DMS53 treated with DMSO at 0.1 percent for 48 hours (cell line): ENCODE measurements at regions not wholly inside any gene's neighbourhood (a gene's known extent, or its start where the extent isn't known, plus 50 kb on each side); places are given as distances from the start of the nearest gene placed in this dataset.
"Not testable (repeated sequence)": the region's sequence is repeated elsewhere in the genome, so short reads cannot be mapped to it uniquely, and the experiment has no call there.

Experiments used
- DNase-seq: peaks from one replicate; lab custom pipeline; 2025; ENCODE audit not compliant: unreplicated experiment; lab: John Stamatoyannopoulos, UW

DNA sequence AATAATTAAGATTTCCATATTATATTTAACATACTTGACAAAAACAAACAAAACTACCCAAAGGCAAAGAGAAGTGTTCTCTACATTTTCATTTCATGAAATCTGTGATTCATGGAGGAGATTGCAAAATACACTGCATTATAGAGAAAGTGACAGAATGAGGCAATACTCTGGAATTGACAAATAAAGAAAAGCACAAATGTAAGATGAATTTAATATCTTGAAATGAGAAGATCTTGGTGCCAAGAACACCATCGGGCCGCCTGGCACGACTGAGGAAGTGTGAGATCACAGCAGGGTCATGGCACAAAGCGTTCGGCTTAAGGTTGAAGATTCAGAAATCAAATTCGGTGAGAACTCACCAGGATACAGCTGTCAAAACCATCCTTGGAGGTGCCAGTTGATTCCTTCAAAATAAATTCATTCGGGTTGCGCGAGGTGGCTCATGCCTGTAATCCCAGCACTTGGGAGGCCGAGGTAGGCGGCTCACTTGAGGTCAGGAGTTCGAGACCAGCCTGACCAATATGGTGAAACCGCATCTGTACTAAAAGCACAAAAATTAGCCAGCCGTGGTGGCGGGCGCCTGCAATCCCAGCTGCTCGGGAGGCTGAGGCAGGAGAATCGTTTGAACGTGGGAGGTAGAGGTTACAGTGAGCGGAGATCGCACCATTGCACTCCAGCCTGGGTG lies 174.0 kb upstream of the PFKP start:
- no peak for DNase-seq

DNA sequence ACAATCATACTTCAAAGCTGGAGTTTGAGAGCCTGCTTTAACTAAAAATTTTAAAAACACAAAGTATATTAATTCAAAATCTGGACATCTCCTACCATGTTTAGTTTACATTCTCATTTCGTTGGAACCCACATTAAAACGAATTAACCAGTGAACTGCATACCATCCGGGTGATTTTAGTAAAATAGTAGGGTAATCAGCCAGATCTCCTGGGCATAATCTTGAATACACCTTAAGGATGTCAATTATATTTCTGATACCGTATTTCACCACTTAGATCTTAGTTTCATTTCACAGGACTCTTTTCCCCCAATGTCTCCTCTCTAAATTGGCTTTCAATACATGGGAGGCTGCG lies 175.6 kb upstream of the PFKP start:
- no peak for DNase-seq

DNA sequence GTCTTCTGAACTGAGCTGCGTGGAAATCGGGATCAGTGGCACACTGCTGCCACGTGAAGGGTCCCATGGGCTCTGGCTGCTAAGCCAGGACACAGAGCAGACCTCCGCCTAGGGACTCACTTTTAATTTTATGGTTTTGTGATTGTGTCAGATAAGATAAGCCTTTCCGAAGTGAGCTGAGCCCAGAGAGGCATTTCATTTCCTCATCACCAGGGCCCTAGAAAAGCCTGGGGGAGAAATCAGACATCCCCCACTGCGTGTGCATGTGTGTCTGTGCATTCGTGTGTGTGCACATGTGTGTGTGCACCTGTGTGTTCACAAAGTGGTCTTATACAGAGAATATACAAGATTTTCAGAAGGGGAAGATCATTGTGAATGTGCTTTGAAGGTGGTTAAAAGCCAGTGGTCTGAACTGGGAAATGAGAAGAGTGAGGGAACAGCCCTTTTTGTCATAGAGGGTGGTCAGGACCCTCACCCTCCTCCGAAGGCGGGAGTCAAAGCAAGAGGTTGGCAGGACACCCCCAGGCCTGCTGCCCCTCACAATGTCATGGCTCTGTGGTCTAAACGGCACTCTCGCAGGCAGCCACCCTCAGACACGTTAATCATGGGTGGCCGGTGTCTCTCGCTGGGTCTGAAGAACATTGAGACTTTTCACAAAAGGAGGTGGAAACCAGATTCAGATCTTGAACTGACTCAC lies 176.1 kb upstream of the PFKP start:
- no peak for DNase-seq

DNA sequence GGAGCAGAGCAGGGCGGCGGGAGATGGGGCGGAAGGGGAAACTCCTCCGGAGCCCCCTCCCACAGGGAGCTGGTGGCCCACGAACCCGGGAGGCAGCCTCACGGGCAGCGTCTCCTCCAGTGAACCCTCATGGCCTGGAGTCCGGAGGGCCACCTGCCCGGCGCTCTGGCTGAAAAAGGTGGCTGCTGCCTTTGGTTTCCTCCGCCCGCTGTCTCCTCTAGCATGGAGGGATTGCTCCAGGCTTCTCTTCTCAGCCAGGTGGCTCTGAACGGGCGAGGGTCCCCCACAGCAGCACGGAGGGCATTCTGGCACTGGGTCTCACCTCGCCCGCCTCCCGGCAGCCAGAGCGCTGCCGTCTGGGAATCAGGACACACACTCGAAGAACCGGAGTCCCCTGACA lies 177.3 kb upstream of the PFKP start:
- no peak for DNase-seq

DNA sequence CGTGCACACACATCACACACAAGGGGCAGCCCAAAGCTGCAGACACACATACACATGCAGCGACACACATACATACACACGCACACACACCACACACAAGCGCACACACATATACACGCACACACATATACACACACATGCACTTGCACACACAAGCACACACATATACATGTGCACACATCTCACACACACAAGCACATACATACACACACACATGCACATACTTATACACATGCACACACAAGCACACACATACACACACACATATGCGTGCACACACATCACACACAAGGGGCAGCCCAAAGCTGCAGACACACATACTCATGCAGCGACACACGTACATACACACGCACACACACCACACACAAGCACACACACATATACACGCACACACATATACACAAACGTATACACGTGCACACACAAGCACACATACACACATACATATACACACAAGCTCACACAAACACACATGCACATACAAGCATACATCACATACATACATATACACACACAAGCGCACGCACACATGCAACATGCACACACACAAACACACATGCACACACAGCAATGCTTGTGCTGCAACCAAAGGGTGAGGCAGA lies 178.8 kb upstream of the PFKP start:
- DNase-seq: no peak

DNA sequence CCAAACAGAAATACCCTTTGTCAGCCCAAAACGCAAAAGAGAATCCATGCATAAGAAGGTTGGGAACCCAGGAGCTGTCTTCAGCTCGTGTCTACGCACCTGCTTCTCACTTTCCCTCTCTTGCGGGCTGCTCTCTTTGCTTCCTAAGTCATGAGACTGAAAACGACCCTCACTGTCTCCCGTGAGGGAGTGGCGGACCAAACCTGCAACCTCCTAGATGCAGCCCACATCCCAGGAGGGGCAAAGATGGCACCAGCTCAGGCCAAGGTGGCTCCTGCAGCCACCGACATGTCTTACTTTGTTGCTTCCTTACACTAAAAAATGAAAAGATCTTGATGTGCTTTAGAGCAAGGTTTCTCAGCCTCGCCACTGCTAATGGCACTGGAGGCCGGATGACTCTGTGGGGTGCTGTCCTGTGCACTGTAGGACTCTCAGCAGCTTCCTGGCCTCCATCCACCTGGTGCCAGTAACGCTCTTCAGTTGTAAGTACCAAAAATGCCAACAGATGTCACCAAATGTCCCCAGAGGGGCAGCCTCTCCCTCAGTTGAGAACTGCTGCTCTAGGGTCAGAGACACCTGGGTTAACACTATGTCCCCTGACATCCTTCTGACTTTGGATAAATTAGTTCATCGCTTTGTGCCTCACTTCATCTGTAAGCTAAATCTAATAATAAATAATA lies 179.8 kb upstream of the PFKP start:
- no peak for DNase-seq

DNA sequence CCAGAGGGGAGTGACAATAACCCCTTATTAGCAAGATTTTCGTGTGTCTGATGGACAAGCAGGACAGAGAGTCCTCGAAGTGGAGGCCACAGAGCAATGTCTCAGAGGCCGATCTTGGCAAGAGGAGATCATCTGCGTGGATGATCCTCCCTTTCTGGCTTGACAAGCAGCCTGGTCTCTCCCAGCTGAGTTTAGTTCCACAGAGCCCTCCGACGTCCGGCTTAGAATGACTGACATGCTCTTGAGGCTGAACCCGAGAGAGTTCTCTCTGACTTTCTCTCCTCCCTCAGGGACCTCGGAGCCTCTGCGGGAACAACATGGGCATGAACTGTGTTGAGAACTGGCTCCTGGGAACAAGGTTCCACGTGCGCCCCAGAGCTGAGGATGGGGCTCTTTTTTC lies 180.7 kb upstream of the PFKP start:
- no peak for DNase-seq

DNA sequence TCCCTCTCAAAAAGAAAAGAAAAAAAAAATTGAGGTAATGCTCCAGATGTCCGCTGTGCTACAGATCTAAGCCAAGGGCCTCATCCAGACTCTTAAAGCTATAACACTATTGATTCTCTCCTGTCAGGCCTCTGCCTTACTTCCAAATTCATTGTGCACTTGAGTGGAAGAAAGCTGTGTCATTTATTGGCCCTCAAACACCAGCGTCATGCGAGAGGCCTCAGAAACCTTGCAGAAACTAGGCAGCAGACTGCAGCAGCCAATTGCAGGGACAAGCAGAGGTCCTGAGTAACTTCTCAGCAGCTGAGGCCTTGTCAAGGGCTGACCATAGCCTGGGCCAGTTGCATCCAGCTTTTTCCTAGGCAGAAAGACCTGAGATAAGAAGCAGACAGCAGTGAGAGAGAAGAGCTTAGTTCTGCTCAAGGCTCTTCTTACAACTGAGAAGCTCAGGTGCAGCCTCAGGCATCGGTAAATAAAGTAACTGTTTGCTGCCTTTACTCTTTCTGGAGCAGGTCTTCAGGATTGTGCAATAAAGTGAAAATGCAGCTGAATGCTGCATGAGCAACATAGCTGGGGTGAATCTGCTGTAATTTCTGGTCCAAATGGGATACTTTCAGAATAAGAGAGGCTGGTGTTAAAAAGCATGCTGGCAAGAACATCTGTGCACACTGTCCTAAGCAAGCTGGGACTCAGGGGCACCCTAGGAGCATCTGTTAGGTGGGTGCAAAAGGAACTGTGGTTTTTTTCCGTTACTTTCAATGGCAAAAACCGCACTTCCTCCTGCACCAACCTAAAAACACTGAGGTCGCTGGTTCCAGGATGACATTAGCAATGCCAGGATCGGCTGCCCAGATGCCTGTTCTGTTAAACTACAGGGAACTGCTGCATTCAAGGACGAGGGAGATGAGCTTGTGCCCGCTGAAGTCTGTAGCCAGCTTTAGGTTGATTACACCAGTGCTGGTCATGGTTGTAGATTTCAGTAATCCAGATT lies 181.8 kb upstream of the PFKP start:
- no peak for DNase-seq

DNA sequence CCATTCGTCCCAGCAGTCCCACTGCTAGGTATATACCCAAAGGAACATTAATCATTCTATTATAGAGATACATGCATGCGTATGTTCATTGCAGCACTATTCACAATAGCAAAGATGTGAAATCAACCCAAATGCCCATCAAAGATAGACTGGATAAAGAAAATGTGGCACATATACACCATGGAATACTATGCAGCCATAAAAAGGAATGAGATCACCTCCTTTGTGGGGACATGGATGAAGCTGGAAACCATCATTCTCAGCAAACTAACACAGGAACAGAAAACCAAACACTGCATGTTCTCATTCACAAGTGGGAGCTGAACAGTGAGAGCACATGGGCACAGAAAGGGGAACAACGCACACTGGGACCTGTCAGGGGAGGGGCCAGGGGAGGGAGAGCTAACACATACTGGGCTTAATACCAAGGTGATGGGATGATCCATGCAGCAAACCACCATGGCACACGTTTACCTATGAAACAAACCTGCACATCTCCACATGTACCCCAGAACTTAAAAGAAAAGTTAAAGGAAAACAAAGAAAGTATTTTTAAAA lies 183.3 kb upstream of the PFKP start:
- not testable (repeated sequence) for DNase-seq

DNA sequence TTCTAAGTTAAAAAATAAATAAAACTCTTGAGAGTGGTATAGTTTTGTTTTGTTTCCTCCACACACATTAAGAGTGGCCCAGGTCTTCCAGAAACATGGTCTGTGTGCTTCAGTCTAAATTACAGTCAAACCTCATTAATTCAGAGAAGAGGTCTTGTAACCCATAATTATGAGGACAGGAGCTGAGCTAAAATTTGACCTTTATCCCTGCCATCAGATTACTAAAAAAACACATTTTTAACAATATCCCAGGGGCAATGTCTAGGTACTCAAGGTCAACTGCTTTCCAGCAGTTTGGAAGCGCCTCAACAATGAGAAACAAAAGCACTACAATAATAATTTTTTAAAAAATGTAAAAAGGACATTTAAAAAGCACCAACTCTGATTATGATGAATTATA lies 184.1 kb upstream of the PFKP start:
- no peak for DNase-seq

DNA sequence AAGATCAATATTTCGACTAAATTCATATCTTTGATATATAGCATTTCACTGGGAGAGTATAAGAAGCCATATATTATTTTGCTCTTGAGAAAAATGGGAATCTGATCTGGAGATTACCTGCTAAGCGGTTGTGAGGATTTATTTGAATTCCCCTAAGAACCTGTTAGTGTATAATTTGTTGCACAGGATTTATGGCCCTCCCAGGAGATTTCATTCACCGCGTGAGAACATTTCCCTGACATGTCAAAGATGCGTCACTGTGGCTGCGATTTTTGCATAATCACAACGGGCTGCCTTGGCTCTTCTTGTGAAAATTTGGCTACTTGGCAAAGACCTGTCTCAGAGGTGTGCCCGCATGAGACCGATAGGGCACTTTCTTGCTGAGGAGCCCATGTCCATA lies 184.7 kb upstream of the PFKP start:
- no peak for DNase-seq

DNA sequence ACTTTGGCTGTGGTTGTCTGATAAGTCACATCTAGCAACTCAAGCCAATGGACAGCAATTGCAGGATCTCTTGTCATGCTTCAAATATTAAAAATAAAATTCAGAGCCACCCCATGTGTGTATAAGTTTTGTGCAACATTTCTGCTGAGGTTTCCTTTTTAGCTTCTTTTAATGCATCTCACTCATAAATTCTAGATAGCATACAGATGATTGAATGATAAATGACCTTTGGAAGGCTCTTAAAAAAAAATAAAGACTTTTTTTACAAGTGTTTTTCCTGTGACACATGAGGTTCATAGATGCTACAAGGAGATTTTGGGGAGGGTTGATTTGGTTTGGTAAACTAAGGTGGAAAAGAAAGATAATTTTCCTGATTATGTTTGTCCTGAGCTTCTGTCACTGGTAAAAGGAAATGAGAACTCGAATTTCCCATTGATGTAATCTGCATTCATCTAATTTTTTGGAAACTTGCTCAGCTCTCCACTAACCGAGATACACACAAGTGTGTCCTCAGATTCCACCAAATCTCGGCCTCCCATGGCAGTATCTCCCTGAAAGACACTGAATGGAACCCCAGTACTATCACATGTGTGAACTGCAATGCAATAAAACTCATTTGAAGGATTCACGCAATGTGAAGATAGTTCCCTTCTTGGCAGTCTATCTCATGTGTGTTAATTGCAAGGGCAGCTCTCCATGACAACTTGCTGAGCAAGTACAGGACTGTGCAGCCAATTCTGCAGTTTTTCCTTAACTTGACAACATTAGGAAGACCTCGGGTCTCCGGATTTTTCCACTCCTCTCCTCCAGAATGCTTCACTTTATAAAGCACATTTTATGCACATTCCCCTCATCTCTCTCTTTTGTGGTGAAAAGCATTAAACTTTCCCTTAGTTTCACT lies 185.4 kb upstream of the PFKP start:
- DNase-seq: no peak

DNA sequence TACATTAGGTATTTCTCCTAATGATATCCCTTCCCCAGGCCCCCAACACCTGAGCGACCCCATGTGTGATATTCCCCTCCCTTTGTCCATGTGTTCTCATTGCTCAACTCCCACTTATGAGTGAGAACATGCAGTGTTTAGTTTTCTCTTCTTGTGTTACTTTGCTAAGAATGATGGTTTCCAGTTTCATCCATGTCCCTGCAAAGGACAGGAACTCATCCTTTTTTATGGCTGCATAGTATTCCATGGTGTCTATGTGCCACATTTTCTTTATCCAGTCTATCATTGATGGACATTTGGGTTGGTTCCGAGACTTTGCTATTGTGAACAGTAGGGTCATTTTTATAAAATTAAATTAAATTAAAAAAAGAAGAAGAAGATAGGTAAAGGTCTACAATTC lies 187.3 kb upstream of the PFKP start:
- not testable (repeated sequence) for DNase-seq

DNA sequence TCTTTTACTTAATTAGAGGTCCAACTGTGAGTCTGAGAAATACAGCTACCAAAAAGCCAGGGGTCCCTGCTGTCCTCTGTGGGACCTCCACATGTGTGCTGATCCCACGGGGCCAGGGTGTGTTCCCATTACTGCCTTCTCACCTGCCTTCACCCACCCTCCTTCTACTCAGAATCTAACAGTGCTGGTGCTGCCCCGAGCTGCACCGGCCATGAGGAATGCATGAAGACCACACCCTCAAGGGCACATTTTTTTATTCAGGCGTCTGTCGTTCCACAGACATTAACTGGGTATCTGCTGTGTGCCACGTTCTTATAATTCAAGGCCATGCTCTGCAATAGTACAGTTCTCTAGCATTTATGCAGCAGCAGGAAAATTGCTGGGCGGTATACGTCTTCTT lies 188.5 kb upstream of the PFKP start:
- DNase-seq: no peak

DNA sequence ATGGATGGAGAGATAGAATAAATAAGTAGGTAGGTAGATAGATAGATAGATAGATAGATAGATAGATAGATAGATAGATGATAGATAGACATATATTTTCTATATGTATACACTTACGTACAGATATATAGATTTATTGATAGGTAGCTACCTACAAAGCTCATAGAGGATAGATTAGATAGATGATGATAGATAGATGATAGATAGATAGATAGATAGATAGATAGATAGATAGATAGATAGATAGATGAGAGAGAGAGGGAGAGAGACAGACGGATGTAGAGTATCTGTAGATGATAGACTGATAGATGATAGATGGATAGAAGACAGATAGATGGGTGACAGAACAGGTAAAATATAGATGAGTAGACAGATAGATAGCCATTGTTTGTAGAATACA lies 191.3 kb upstream of the PFKP start:
- no peak for DNase-seq

DNA sequence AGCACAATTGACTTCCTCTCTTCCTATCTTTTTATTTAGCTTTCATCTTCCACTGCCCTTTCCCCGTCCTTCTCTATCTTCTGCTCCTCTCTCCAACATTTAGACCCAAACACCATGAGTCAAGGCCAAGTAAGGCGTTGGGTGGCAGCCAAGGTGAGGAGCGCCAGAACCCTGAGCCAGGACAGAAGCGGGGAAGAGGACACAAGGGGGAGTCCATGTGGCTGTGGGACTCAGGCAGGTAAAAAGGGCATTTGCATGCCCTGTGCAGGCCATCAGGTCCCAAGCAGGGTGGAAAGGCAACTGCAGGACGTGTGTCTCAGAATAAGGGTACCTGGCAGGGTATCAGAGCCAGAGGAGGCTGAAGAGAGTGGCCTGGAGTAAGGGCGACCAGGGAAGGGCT lies 192.4 kb upstream of the PFKP start:
- DNase-seq: no peak

DNA sequence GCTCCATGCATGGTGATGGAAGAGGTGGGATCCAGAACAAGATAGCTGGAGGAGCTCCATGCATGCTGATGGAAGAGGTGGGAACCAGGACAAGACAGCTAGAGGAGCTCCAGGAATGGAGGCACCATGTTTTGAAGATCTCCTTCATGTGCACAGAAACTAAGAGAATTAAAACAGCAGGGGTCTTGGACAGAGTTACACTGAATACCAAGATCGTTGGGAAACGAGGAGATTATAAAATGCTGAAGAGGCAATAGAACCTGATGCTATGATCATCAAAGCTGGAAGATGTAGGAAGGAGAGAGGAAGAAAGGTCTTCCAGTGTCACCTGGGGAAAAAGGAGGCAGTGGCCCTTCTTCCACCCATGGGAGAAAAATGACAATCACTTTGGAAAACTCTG lies 193.6 kb upstream of the PFKP start:
- DNase-seq: no peak

DNA sequence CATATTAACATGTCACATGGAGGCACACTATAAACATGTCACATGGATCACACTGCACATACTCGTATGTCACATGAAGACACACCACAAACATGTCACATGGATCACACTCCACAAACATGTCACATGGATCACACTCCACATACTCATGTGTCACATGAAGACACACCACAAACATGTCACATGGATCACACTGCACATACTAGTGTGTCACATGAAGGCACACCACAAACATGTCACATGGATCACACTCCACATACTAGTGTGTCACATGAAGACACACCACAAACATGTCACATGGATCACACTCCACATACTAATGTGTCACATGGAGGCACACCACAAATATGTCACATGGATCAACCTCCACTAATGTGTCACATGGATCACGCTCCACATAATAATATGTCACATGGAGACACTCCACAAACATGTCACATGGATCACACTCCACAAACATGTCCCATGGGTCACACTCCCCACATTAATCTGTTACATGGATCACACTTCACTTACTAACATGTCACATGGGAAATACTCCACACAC lies 195.6 kb upstream of the PFKP start:
- no peak for DNase-seq

DNA sequence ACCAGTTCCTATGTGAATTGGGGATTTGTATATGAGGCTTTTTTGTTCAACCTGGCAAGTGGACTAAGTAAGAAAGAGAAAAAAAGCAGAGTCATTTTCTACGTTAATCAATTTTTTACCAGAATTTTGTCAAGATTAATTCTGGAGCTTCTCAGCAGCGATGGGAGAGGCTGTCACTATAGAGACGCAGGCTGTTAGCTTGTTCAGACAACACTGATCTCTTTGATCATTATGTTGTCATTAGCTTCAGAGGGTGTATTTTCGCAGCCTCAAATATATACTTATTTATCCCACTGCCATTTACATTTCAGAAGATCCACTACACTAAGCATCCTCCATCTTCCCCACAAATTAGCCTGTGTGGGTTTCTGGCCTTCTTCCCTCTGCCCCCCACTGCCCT lies 196.7 kb upstream of the PFKP start:
- DNase-seq: no peak
